ENCODE measurements at regions not wholly inside any gene's neighbourhood (a gene's known extent, or its start where the extent isn't known, plus 50 kb on each side); places are given as distances from the start of the nearest gene placed in this dataset.
A peak's percentile ranks its signal among the peaks of the same experiment; 100 is the strongest.

- no peak for DNase-seq (ENCODE audit: low read depth)
Observed at GRCh38 chr10:3411044-3411443, 238.5 kb upstream of the PITRM1 start.

- no peak for DNase-seq (ENCODE audit: low read depth)
Observed at GRCh38 chr10:3409928-3410327, 237.3 kb upstream of the PITRM1 start.

GRCh38 chr10:3408603-3409365, 236.2 kb upstream of the PITRM1 start:
- DNase-seq (ENCODE audit: low read depth) = no peak

GRCh38 chr10:3407208-3407607, 234.6 kb upstream of the PITRM1 start:
- no peak for DNase-seq (ENCODE audit: low read depth)

GRCh38 chr10:3406556-3406955, 234.0 kb upstream of the PITRM1 start:
- no peak for DNase-seq (ENCODE audit: low read depth)

GRCh38 chr10:3404381-3404780, 231.8 kb upstream of the PITRM1 start:
- DNase-seq (ENCODE audit: low read depth) = no peak

GRCh38 chr10:3402187-3402751, 229.7 kb upstream of the PITRM1 start:
- no peak for DNase-seq (ENCODE audit: low read depth)

GRCh38 chr10:3401491-3401938, 228.9 kb upstream of the PITRM1 start:
- DNase-seq (ENCODE audit: low read depth) = peak; percentile 32

- no peak for DNase-seq (ENCODE audit: low read depth)
Observed at GRCh38 chr10:3400348-3400747, 227.8 kb upstream of the PITRM1 start.

- DNase-seq (ENCODE audit: low read depth) = no peak
Observed at GRCh38 chr10:3399756-3400155, 227.2 kb upstream of the PITRM1 start.

- DNase-seq (ENCODE audit: low read depth) = no peak
Observed at GRCh38 chr10:3398825-3399646, 226.5 kb upstream of the PITRM1 start.

- DNase-seq (ENCODE audit: low read depth) = no peak
Observed at GRCh38 chr10:3397846-3398245, 225.3 kb upstream of the PITRM1 start.

GRCh38 chr10:3397231-3397630, 224.6 kb upstream of the PITRM1 start:
- DNase-seq (ENCODE audit: low read depth) = no peak

- DNase-seq (ENCODE audit: low read depth) = no peak
Observed at GRCh38 chr10:3396116-3396515, 223.5 kb upstream of the PITRM1 start.

GRCh38 chr10:3395458-3395861, 222.9 kb upstream of the PITRM1 start:
- DNase-seq (ENCODE audit: low read depth) = no peak

GRCh38 chr10:3395041-3395440, 222.5 kb upstream of the PITRM1 start:
- no peak for DNase-seq (ENCODE audit: low read depth)

GRCh38 chr10:3393958-3394357, 221.4 kb upstream of the PITRM1 start:
- DNase-seq (ENCODE audit: low read depth) = no peak

GRCh38 chr10:3391657-3392056, 219.1 kb upstream of the PITRM1 start:
- no peak for DNase-seq (ENCODE audit: low read depth)

- DNase-seq (ENCODE audit: low read depth) = no peak
Observed at GRCh38 chr10:3389130-3389529, 216.5 kb upstream of the PITRM1 start.

- DNase-seq (ENCODE audit: low read depth) = no peak
Observed at GRCh38 chr10:3385487-3385886, 212.9 kb upstream of the PITRM1 start.

GRCh38 chr10:3382092-3382491, 209.5 kb upstream of the PITRM1 start:
- DNase-seq (ENCODE audit: low read depth) = no peak

- no peak for DNase-seq (ENCODE audit: low read depth)
Observed at GRCh38 chr10:3380406-3381050, 207.9 kb upstream of the PITRM1 start.

- DNase-seq (ENCODE audit: low read depth) = no peak
Observed at GRCh38 chr10:3376631-3377030, 204.0 kb upstream of the PITRM1 start.
